ENCODE measurements at regions not wholly inside any gene's neighbourhood (a gene's known extent, or its start where the extent isn't known, plus 50 kb on each side); places are given as distances from the start of the nearest gene placed in this dataset.
"Not testable (repeated sequence)": the region's sequence is repeated elsewhere in the genome, so short reads cannot be mapped to it uniquely, and the experiment has no call there.

DNA sequence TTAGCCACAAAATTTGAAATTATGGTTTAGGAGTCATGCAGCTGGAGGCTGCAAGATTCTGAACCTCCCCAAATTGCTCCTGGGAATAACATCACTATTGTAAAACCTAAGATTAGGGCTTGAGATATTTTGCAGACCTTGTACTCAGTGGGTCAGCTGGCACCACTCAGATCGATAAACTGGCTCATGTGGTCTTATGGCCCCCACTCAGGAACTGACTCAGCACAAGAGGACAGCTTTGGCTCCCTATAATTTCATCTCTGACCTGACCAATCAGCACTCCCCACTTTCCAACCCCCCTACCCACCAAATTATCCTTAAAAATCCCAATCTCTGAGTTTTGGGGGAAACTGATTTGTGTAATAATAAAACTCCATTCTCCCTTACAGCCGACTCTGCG lies 161.6 kb downstream of the BRMS1L start:
- no peak for DNase-seq

DNA sequence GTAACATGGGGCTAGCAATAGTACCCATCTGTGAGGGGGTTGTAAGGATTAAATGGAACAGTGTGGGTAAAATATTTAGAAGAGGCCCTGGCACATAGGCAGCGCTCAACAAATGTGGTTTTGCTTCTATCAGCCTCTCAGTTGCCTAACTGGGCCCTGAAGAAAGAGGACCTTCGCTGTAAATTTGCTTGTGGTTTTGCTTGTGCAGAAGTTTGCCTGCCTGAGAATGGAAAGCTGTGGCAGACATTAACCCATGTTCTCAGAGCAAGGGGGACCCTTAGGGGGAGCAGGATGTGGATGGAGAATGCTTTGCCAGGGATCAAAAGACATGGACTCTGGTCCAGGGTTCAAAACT lies 160.1 kb downstream of the BRMS1L start:
- no peak for DNase-seq

DNA sequence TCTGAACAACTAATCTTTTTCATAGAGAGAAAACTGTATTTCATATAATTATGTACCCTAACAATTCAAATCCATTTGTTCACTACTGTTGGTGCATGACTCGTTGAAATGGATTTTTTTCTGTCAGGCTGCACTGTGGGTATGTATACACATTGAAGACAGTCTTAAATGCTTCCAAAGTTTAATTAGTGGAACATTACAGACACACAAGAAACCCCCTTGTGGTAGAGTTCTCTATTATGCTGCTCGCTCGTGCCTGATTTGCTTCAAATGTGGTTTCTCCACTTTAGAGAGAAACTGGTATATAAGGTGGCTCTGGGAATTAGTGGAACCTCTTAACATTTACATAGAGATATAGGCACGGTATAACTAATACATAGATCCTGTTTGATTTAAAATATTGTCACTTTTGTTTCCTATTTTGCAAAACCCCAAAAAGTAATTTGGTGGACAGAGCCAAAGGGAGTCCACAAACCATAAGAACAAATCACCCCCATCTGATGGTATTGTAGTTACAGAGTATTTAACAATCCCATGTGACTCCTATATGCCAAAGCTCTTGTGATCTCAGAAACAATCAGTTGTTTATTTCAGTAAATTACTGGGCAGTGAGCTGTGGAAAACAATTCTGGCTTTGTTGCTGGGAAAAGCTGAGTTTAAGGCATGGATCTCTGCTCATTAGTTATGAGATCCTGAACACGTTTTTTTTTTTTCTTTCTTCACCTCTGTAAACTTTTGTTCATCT lies 159.5 kb downstream of the BRMS1L start:
- DNase-seq, result no peak

DNA sequence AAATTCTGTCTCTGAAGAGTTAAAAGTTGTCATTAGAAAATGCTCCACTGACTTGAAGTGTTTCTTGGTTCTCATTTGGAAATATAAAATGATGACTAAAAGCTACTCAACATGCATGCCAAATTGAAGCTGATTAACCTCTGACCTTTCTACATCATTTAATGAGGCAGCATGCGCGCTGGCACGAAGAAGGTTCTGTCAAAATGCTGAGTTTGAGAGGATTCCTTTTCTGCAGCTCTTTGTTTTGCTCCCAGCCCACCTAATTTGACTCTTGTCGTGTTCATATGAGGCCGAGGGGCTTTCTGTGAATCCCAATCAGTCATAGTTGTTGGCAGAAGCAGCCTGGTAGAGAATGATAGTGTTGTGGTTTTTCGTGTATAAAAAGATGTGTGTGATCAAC lies 153.4 kb downstream of the BRMS1L start:
- peak in 1 of 2 experiments; percentile 23 for DNase-seq

DNA sequence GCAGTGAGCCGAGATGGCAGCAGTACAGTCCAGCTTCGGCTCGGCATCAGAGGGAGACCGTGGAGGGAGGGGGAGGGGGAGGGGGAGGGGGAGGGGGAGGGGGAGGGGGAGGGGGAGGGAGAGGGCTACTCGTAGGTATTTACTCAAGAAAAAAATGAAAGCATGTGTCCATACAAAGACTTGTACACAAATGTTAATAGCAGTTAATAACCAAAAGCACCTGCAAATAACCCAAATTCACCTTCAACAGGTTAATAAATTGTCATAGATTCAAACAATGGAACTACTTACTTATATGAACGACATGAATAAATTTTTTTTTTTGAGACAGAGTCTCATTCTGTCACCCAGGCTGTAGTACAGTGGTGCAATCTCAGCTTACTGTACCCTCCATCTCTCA lies 152.4 kb downstream of the BRMS1L start:
- no peak for DNase-seq

DNA sequence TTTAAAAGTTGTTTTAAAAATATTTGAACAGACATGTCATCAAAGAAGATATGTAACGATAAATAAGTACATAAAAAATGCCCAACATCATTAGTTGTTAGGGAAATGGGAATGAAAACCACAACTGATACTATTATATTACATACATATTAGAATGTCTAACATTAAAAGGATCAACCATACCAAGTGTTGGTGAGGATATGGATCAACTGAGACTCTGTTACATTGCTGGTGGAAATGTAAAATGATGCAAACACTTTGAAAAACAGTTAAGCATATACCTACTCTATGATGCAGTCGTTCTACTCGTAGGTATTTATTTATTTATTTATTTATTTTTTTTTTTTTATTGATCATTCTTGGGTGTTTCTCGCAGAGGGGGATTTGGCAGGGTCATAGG lies 149.7 kb downstream of the BRMS1L start:
- DNase-seq, result no peak

DNA sequence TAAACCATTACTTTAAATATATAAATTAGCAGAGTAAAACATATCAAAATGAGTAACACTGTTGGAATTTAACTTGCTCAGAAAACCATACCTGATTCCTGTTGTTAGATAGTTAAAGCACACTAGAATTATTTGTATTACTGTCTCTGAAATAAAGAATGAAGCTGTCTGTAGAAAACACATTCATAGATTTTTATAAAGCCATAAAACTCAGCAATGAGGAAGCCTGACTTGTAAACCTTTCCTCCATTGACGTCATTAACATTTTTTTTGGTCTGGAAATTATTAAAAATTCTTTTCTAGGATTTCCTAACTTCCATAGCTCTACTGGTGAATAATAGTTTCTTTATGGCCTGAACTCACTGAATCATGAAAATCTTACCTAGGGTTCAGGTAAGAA lies 147.6 kb downstream of the BRMS1L start:
- DNase-seq, result no peak

DNA sequence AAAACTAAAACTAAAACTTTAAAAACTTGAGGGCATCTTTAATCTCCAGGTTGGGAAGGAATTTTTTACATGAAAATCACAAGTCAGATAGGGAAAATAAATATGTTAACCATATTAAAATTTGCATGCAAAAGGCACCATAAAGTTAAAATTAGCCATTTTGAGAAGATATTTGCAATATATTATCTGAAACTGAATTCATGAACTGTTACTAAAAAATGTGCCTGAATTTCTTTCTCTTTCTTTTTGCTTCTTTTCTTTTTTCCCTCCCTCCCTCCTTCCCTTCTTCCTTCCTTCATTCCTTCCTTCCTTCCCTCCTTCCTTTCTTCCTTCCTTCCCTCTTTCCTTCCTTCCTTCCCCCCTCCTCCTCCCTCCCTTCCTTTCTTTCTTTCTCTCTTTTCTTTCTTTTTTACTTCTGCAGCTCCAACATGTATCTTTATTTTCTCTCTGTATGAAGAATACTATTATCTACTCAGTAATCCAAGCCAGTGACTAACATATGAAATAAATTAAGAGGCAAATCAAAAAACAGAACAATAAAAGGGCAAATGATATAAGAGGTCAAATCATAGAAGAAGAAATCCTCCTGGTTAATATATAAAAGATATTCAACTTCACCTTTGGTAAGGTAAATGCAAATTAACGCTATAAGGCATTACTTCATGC lies 146.0 kb downstream of the BRMS1L start:
- DNase-seq, result no peak

DNA sequence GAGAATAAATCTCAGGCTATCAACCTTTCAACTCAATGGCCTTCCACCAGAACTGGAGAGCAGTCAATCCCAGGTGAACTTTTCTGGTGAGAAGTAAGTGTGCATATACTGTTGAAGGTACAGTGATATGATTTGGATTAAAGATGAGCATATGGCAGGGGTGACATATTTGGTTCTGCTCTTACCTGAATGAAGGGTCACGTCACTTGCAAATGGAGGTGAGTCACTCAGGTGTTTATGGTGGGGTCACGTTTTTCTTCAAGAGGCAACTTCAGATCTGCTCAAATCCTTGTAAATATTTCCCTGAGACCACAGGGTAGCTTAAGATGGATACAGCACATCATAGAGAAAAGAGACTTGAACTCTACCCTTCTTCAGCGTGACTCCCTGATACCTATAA lies 143.2 kb downstream of the BRMS1L start:
- no peak for DNase-seq

DNA sequence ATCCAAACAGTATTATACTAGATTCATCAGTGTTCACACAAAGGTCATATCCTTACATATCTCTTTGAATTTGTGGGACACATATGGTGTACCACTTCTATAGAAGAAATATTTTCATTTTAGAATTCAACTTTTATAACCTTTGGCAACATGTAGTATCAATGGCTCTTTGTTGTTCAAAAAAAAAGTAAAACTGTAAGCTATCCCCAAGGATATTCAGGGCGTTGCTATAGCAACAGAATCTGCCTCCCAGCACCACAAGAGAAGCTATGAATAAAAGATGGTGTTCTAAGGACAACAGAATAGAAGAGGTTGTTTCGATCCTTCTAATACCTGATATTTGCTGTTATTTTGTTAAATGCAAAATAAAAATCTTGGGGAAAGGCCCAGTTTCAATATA lies 139.3 kb downstream of the BRMS1L start:
- DNase-seq, result no peak

DNA sequence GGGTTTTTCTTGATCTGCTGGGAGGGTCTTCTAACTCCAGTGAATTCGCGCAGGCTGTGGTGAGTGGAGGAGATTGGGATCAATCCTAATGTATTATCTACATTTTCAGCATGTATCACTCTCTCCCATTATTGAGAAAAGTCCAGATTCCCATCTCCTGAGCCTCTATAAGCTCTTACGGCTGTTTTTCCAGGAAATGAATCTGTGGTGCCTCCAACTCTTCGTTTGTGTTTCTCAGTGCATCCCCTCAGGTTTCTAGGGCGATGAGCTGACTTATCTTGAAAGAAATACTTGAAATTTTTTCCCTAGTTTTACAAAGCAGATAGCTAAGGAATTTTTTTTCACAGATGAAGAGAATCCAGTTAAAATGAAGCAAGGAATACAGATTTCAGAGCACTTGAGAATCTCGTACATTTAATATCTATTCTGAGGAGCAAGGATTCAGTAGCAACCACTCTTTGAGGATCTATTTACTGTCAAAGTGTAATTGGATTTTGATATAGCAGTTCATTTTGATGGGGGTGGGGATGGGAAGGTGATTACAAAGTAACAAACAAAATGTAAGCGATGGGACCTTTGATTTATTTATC lies 138.7 kb downstream of the BRMS1L start:
- DNase-seq, result no peak

DNA sequence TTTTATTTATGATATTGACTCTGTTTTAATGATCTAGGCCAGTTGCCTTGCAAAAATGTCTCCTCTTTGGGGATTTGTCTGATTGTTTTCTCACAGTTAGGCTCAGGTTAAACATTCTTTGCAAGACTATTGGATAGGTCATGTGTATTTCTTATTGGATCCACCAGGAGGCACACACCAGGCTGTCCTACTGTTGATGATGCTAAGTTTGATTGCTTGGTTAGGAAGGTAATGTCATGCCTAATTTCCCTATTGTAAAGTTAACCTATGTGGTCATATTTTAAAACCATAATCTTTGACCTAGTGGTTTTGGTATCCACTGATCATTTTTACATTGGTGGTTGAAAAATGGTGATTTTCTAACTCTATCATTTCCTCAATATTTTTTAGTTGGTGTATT lies 137.1 kb downstream of the BRMS1L start:
- peak in 1 of 2 experiments; percentile 23 for DNase-seq

DNA sequence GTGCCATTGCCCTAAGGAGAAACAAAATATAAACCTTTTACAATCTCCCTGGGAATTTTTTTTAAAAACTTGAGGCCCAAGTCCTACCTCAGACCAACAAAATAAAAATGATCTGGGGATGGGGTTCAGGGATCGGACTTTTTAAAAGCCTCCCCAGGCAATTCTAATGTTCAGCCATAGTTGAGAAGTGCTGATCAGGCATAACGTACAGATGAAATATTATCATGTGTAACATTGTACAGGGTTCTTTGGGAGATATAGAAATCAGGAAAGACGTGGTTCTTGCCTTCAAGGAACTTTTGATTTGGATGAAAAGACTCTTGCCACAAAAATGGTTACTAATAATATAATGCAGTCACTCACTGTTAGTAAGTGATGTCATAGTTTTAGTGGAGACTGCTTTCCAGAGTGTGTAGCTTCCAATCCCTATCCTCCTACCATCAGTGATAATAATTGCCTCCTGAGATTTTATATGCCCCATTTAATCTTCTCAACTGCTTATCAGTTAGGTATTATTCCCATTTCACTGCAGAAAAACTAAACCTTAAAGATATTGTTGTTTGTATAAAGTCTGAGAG lies 135.6 kb downstream of the BRMS1L start:
- no peak for DNase-seq

DNA sequence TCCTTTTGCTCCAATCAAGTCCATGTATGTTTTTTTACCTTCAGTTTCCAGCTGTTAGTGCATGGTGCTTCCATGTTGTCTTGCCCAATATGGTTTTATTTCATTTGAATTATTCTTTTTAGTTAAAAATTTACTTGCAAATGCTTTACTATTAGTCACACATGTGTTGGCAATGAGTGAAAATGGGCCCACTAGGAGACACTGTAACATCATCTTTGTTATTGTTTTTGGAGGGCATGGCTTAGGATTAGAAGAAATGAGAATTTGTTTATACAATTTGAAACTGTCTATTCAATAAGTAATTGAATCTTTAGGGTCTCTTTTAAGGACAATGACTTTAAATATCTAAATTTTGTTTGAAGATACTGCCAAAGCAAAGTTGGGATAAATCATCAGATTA lies 133.7 kb downstream of the BRMS1L start:
- peak in 1 of 2 experiments; percentile 27 for DNase-seq

DNA sequence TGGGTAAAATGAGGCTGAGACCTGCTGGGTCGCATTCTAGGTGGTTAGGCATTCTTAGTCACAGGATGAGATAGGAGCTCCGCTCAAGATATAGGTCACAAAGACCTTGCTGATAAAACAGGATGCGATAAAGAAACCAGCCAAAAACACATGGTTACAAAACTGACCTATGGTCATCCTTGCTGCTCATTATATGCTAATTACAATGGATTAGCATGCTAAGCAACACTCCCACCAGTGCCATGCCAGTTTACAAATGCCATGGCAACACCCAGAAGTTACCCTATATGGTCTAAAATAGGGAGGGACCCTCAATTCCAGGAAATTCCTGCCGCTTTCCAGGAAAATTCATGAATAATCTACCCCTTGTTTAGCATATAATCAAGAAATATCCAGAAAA lies 132.4 kb downstream of the BRMS1L start:
- DNase-seq, result no peak

DNA sequence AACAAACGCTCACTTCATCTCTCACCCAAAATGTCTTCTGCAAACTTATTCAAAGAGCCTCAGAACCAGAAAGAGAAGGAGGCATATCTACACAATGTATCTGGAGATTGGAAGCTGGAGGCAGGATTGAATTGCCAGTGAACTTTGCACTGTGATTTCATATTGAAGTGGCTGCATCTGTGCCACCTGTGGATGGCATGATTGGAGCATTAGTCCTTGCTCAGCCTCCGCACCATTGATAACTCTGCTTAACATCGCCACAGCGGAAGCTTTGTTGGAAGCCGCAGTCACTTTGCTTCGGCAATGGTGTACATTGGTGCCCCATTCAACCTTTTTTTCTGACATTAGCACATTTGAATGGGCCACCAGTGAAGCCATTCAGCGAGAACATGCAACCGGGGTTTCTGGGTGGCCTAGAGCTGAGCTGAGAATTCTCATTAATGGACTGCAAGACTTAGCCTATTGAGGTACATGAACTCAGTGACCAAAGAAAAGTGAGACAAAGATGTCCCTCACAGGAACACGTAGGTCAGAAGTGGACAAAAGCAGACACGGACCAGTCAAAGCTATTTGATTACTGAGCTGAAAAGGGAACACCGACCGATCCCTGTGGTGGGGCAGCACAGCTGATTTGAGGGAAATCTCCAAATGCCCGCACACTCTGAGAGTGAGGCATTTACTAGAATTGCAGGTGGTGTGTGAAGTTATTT lies 130.4 kb downstream of the BRMS1L start:
- no peak for DNase-seq

DNA sequence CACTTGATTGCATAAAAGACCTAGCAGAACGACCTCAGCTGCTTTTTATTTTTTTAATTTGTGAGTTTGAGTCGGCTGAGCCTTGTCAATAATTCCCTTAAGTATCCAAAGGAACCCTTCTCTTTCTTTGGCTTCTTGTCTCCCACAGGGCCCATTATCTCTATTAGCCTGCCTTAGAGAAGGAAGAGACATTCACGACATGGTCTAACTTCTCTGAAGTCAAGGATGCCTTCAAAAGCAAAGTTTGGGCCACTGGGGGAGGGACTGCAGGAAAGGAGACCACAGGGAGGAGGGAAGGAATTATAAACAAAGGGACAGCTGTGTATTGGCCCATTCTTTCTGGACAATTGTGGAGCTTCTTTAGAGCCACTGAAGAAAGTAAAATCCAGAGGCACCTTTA lies 126.4 kb downstream of the BRMS1L start:
- no peak for DNase-seq

DNA sequence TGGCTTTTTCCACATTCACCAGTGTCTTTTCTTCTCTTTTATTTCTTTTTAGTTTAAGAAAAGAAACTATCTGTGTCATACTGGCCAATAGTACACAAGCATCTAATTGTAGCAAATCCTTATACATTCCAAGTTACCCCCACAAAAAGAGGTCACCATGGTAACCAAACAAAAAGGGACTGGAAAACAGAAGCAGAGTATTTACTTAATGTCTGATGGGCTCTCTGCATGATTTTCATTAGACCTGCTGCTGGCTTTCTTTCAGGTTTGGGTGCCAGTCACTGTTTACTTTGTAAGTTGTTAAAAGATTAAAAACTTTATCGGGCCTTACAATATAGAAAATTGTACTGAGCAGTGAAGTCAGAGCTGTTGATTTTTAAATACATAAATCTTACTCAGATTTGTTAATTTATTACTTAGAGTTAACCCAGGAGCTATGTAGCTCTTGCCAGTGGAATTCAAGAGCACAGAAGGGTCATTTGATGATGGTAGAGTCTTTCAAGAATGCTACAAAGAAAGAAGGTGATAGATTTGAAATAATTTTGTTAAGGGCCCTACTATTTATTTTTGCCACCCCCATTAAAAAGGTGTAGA lies 123.9 kb downstream of the BRMS1L start:
- DNase-seq, result peak in 1 of 2 experiments; percentile 36

DNA sequence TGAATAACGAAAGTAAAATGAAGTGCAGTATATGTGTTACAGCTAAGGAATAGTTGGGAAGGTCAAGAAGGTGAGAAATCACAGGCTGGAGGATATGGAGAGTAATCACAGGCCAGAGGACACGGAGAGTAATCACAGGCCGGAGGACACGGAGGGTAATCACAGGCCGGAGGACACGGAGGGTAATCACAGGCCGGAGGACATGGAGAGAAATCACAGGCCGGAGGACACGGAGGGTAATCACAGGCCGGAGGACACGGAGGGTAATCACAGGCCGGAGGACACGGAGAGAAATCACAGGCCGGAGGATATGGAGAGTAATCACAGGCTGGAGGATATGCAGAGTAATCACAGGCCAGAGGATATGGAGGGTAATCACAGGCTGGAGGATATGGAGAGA lies 121.8 kb downstream of the BRMS1L start:
- not testable (repeated sequence) for DNase-seq

DNA sequence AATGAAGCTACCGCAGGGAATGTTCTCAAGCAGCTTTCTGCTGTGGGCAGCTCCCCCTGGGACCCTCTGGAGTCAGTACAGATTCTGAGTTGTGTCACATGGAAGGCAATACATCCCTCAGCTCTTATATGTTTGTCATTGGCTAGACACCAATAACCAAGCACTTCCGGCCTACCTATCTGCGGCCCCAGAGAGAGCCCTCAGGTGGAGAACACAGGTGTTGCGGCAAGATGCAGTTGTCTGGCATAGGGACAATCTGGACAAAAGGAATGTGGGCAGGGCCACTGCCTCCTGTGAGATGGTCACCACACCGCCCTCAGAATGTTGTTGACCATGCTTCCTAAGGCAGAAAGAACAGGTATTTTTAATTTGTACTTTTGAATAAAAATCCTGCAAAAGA lies 118.7 kb downstream of the BRMS1L start:
- no peak for DNase-seq

DNA sequence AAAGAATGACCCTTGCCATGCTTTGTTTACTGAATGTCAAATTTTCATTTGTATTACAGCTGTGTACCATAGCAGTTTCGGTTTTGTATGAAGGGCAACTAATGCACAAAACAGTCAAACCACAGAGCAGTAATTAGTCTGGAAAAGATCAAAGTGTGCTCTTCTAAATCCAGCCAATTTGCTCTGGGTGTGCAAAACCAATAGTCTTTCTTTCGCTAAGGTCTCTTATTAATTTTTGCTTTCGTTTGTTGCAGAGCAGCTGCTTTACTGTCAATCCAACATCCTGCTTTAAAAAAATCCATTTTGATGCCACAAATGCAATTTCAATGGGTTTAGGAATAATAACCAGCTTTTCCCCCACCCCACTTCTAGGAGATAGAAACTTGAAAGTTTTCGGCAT lies 114.2 kb downstream of the BRMS1L start:
- no peak for DNase-seq

DNA sequence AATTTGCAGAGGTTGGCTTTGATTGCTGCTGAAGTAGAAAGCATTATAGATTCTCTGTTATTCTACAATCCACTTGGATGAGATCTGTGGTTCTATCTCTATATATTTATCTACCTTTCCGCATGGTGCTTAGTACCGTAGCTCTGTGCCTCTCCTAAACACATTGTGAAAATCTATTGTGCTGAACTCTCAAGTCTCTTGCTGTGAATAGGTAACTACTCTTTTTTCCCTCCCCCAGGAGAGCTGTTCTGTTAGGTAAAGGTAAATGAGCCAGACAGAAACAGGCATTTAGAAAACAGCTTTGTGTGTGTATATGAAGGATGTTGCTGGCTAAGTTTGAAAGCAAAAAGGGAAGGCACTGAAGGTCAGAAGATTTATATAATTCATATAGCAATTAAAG lies 112.6 kb downstream of the BRMS1L start:
- no peak for DNase-seq

DNA sequence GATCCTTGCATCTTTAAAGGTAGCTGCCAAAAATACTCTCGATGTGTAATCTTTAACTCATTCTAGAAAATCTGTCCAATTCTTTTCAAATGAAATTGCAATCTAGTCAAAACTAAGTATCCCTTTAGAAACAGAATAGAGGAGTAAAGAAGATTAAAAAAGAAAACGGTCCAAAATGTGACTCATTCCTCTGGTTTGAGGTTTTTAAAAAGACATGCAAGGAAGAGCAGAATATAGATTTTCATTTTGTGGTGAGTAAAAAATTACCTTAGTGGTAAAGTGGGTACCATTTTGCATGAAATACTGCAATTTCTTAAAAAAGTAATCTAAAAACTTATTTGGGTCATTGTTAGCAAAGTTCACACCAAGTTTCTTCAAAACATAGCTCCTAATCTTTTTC lies 108.4 kb downstream of the BRMS1L start:
- no peak for DNase-seq
